Calu3 (cell line): ENCODE measurements at regions not wholly inside any gene's neighbourhood (a gene's known extent, or its start where the extent isn't known, plus 50 kb on each side); places are given as distances from the start of the nearest gene placed in this dataset.

Experiments
- BruUV-seq: library from RNA; stranded (reverse); fragments of 400-500 nt; replicated peaks from 2 replicates; lab custom pipeline; 2021; lab: Mats Ljungman, UMichigan
- CTCF ChIA-PET: fragments of 300-600 bp; sonication (Branson Sonifier 250); formaldehyde crosslinking; loops from one replicate; lab custom pipeline; 2022; ENCODE audit warnings: antibody characterized with exemption; lab: Charles Lee
- DNase-seq: peaks from one replicate; pipeline ENCODE4 v3.0.0; 2022
- H3K27ac Mint-ChIP-seq: one replicate; pipeline ENCODE4 v1.8.0; 2022; ENCODE audit warnings: mixed read lengths; ENCODE audit not compliant: unreplicated experiment
- H3K27me3 Mint-ChIP-seq: one replicate; pipeline ENCODE4 v1.8.0; 2022; ENCODE audit warnings: mixed read lengths; ENCODE audit not compliant: unreplicated experiment
- H3K36me3 Mint-ChIP-seq: one replicate; pipeline ENCODE4 v1.8.0; 2022; ENCODE audit warnings: mild to moderate bottlenecking, moderate library complexity, mixed read lengths; ENCODE audit not compliant: insufficient read depth, unreplicated experiment
- H3K4me1 Mint-ChIP-seq: one replicate; pipeline ENCODE4 v1.8.0; 2022; ENCODE audit warnings: mild to moderate bottlenecking, low read depth, mixed read lengths; ENCODE audit not compliant: unreplicated experiment
- H3K4me3 Mint-ChIP-seq: one replicate; pipeline ENCODE4 v1.8.0; 2022; ENCODE audit warnings: mild to moderate bottlenecking, low read depth, moderate library complexity, mixed read lengths; ENCODE audit not compliant: unreplicated experiment
- H3K9me3 Mint-ChIP-seq: one replicate; pipeline ENCODE4 v1.8.0; 2022; ENCODE audit warnings: low read depth, mixed read lengths; ENCODE audit not compliant: unreplicated experiment
- CTCF ChIP-seq: fragments of 200-600 bp; IDR thresholded peaks from one replicate; pipeline ENCODE4 v1.8.0; 2022; ENCODE audit warnings: antibody characterized with exemption; ENCODE audit not compliant: unreplicated experiment
- intact Hi-C: fragments of 100-400 bp; cut with micrococcal nuclease; formaldehyde crosslinking; loops from one replicate; pipeline ENCODE4 v1.10.0; 2022; ENCODE audit not compliant: unreplicated experiment

GRCh38 chr3:139771331-139771730, 93.6 kb upstream of the NMNAT3 start:
- no peak for DNase-seq
- Mint-ChIP-seq H3K36me3 (no peaks in the 10 kb centered on the region), H3K27ac (no peak overlapping the region), H3K27me3 (peaks cover 17% of the 10 kb centered on the region), H3K9me3 (no peaks in the 10 kb centered on the region), H3K4me3 (no peak overlapping the region), H3K4me1 (peaks cover 13% of the 10 kb centered on the region)
- intact Hi-C loops: no loop called here
- BruUV-seq: no TSS peak
- no peak for TF ChIP-seq CTCF
- CTCF ChIA-PET: no interaction called here

- H3K4me3 Mint-ChIP-seq: no peak overlapping the region
- CTCF ChIA-PET: no interaction called here
- no peaks in the 10 kb centered on the region for H3K9me3 Mint-ChIP-seq
- no peak for DNase-seq
- BruUV-seq: no TSS peak
- H3K27ac Mint-ChIP-seq: no peak overlapping the region
- intact Hi-C loops: no loop called here
- no peaks in the 10 kb centered on the region for H3K36me3 Mint-ChIP-seq
- H3K27me3 Mint-ChIP-seq: peaks cover 17% of the 10 kb centered on the region
- H3K4me1 Mint-ChIP-seq: peaks cover 13% of the 10 kb centered on the region
- no peak for TF ChIP-seq CTCF
Measured at GRCh38 chr3:139770577-139770976, 92.8 kb upstream of the NMNAT3 start.

DNA sequence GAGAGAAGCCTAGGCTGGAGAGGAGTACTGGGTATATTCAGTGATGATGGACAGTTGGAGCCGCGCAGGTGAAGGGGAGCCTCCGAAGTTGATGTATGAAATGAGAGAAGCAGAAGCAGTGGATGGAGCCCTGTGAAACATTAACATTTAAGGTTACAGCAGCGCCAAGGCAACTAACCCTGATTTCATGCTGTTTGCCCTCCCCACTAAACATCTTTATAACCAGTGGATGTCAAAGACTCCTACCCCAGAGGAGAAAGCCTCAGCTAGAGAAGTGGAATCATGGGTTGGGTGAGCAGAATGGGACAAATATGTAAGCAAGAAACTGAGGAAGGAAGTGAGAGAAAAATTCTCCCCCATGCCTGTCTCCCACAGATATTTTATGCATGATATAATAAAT, 92.0 kb upstream of the NMNAT3 start:
- intact Hi-C loops: no loop called here
- CTCF ChIA-PET: no interaction called here
- BruUV-seq: no TSS peak
- Mint-ChIP-seq H3K9me3 (no peaks in the 10 kb centered on the region), H3K4me3 (no peak overlapping the region), H3K27ac (no peak overlapping the region), H3K4me1 (peaks cover 13% of the 10 kb centered on the region), H3K27me3 (peaks cover 17% of the 10 kb centered on the region), H3K36me3 (no peaks in the 10 kb centered on the region)
- DNase-seq: no peak
- no peak for TF ChIP-seq CTCF

GRCh38 chr3:139764936-139765335, 87.2 kb upstream of the NMNAT3 start:
- DNase-seq: no peak
- no peak for TF ChIP-seq CTCF
- intact Hi-C loops: no loop called here
- CTCF ChIA-PET: no interaction called here
- H3K27me3 Mint-ChIP-seq: no peaks in the 10 kb centered on the region
- H3K4me1 Mint-ChIP-seq: no peaks in the 10 kb centered on the region
- no peak overlapping the region for H3K27ac Mint-ChIP-seq
- no peak overlapping the region for H3K4me3 Mint-ChIP-seq
- H3K36me3 Mint-ChIP-seq: no peaks in the 10 kb centered on the region
- no TSS peak for BruUV-seq
- no peaks in the 10 kb centered on the region for H3K9me3 Mint-ChIP-seq
